ENCODE measurements at regions not wholly inside any gene's neighbourhood (a gene's known extent, or its start where the extent isn't known, plus 50 kb on each side); places are given as distances from the start of the nearest gene placed in this dataset.

DNA sequence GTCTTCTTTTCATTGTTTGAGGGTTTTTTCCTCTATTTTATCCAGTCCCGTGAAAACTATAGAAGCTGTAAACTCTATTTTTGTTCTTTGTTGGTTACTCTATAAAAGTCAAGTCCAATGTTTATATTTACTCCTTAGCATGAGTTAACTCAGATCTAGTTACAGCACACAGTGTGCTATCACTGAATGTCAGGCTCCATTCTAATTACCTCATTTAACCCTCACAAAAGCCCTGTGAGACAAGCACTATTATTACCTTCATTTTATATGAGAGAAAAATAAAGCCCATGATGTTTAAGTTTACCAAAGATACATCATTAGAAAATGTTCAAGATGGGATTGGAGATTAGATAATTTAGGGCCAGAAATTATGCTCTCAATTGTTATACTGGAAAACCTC lies 251.4 kb upstream of the SNX7 start:
- no peak overlapping the region for H3K27ac ChIP-seq
- no peak for TF ChIP-seq CTCF (IDR thresholded peaks at IDR 0.05)
- no peak for TF ChIP-seq POLR2A (IDR thresholded peaks at IDR 0.05)
- no peak for TF ChIP-seq EP300 (IDR thresholded peaks at IDR 0.05)
- no peak for TF ChIP-seq POLR2AphosphoS5 (IDR thresholded peaks at IDR 0.05)
- no peaks in the 10 kb centered on the region for H3K27me3 ChIP-seq
- no peak for DNase-seq
- WGBS, 2 donors: 81 to 84% methylated on average over 1 of the region's 1 CpG
- no peaks in the 10 kb centered on the region for H3K36me3 ChIP-seq
- intact Hi-C loops (cut with DNase I): no loop called here
- H3K9me3 ChIP-seq: no peaks in the 10 kb centered on the region
- no peaks in the 10 kb centered on the region for H3K4me1 ChIP-seq
- H3K4me3 ChIP-seq: no peak overlapping the region

- Histone ChIP-seq H3K27me3 (no peaks in the 10 kb centered on the region), H3K4me1 (no peaks in the 10 kb centered on the region), H3K4me3 (no peak overlapping the region), H3K36me3 (no peaks in the 10 kb centered on the region), H3K27ac (no peak overlapping the region), H3K9me3 (no peaks in the 10 kb centered on the region)
- WGBS, 2 donors: 95 to 98% methylated on average over 1 of the region's 1 CpG
- no peak for DNase-seq
- TF ChIP-seq EP300 (IDR thresholded peaks at IDR 0.05): no peak
- no peak for TF ChIP-seq POLR2A (IDR thresholded peaks at IDR 0.05)
- no peak for TF ChIP-seq CTCF (IDR thresholded peaks at IDR 0.05)
- TF ChIP-seq POLR2AphosphoS5 (IDR thresholded peaks at IDR 0.05): no peak
- intact Hi-C loops (cut with DNase I): no loop called here
Observed at GRCh38 chr1:98406352-98407088, 255.0 kb upstream of the SNX7 start.

DNA sequence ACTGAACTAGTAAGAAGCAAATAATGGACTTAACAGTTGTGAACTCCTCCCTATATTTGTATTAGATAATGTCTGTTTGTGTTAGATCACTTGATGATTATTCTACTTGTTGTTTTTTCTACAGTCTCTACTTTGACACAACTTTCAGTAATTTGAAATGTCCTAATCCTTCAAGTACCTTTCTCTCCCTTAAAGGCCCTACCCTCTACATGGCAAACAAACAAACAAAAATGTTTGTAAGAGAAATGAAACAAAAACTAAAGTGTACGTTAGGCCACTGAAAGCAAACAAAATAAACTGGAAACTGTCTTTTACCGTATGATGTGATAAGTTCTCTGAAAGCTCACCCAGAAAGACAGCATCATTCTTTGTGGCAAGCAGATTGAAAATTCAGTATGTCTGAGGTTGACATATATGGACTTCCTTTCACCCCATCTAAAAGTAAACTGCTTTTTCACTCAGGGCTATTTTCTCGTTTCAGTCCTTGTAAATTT lies 255.9 kb upstream of the SNX7 start:
- intact Hi-C loops (cut with DNase I): no loop called here
- DNase-seq: no peak
- no peak overlapping the region for H3K27ac ChIP-seq
- no peak overlapping the region for H3K4me3 ChIP-seq
- no peaks in the 10 kb centered on the region for H3K36me3 ChIP-seq
- H3K9me3 ChIP-seq: no peaks in the 10 kb centered on the region
- 9 to 16% methylated on average over 3 of the region's 3 CpGs for WGBS, 2 donors
- no peak for TF ChIP-seq CTCF (IDR thresholded peaks at IDR 0.05)
- no peak for TF ChIP-seq EP300 (IDR thresholded peaks at IDR 0.05)
- no peak for TF ChIP-seq POLR2AphosphoS5 (IDR thresholded peaks at IDR 0.05)
- TF ChIP-seq POLR2A (IDR thresholded peaks at IDR 0.05): no peak
- no peaks in the 10 kb centered on the region for H3K27me3 ChIP-seq
- H3K4me1 ChIP-seq: no peaks in the 10 kb centered on the region

GRCh38 chr1:98404866-98405265 lies 256.7 kb upstream of the SNX7 start:
- Histone ChIP-seq H3K27me3 (no peaks in the 10 kb centered on the region), H3K27ac (no peak overlapping the region), H3K36me3 (no peaks in the 10 kb centered on the region), H3K4me1 (no peaks in the 10 kb centered on the region), H3K9me3 (no peaks in the 10 kb centered on the region), H3K4me3 (no peak overlapping the region)
- DNase-seq: no peak
- no peak for TF ChIP-seq POLR2AphosphoS5 (IDR thresholded peaks at IDR 0.05)
- no peak for TF ChIP-seq EP300 (IDR thresholded peaks at IDR 0.05)
- no peak for TF ChIP-seq POLR2A (IDR thresholded peaks at IDR 0.05)
- intact Hi-C loops (cut with DNase I): no loop called here
- 88% methylated on average over 2 of the region's 2 CpGs for WGBS, 2 donors

DNA sequence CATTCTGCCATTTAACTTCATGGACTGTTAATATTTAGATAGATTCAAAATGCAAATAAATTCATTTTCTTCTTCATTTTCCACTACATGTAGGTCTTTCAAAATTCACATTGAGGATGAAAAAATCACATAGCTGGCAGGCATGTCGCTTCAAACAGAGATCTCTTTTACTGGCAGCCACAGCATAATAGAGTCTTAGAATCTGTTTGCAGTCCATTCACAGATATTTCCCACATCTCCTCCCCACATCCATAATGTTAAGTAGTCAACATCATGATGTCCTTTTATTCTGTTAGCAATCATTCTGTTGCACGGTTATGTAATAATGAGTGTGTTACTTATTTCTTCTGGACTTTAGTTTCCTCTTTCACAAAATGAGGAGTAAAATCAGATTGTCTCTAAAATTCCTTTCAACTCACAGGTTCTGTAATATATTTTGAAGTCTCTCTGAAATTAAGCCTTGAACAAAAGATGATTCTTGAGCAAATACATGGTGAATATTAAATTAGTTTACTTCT lies 257.5 kb upstream of the SNX7 start:
- TF ChIP-seq CTCF (IDR thresholded peaks at IDR 0.05) (no peak), POLR2A (IDR thresholded peaks at IDR 0.05) (no peak), EP300 (IDR thresholded peaks at IDR 0.05) (no peak), POLR2AphosphoS5 (IDR thresholded peaks at IDR 0.05) (no peak)
- WGBS, 2 donors: 69 to 78% methylated on average over 2 of the region's 2 CpGs
- no peak overlapping the region for H3K27ac ChIP-seq
- H3K4me1 ChIP-seq: no peaks in the 10 kb centered on the region
- H3K27me3 ChIP-seq: no peaks in the 10 kb centered on the region
- intact Hi-C loops (cut with DNase I): no loop called here
- no peak overlapping the region for H3K4me3 ChIP-seq
- no peaks in the 10 kb centered on the region for H3K36me3 ChIP-seq
- DNase-seq: no peak
- H3K9me3 ChIP-seq: no peaks in the 10 kb centered on the region
